Upper lobe of right lung (tissue), 1 donor: ENCODE measurements at regions not wholly inside any gene's neighbourhood (a gene's known extent, or its start where the extent isn't known, plus 50 kb on each side); places are given as distances from the start of the nearest gene placed in this dataset.

Source experiments
- ATAC-seq: fragments of 200-7000 bp; cut with Tn5 transposase; one replicate; pipeline ENCODE4 v1.9.1; 2020; ENCODE audit warnings: mild to moderate bottlenecking, moderate library complexity
- DNase-seq: peaks from one replicate; pipeline ENCODE4 v3.0.0-alpha.2; 2020
- H3K27ac ChIP-seq: fragments of 200-600 bp; one replicate; pipeline ENCODE4 v1.8.0; 2022
- H3K27me3 ChIP-seq: fragments of 200-600 bp; one replicate; pipeline ENCODE4 v1.8.0; 2022; ENCODE audit warnings: mild to moderate bottlenecking
- H3K36me3 ChIP-seq: fragments of 200-600 bp; one replicate; pipeline ENCODE4 v1.8.0; 2022
- H3K4me1 ChIP-seq: fragments of 200-600 bp; one replicate; pipeline ENCODE4 v1.8.0; 2022
- H3K4me3 ChIP-seq: fragments of 200-600 bp; one replicate; pipeline ENCODE4 v1.8.0; 2022; ENCODE audit warnings: mild to moderate bottlenecking
- H3K9me3 ChIP-seq: fragments of 200-600 bp; one replicate; pipeline ENCODE4 v1.8.0; 2022
- intact Hi-C: fragments of 100-400 bp; cut with DNase I; formaldehyde crosslinking; loops from one replicate; pipeline ENCODE4 v1.11.0; 2022
- TF ChIP-seq, protein P1 (sequence below): fragments of 200-600 bp; IDR thresholded peaks from one replicate; pipeline ENCODE4 v1.8.0; 2022; ENCODE audit warnings: antibody characterized with exemption
- donor health status: DM: no; HTN: yes; CAD: no; lungs with severe emphysema.

DNA sequence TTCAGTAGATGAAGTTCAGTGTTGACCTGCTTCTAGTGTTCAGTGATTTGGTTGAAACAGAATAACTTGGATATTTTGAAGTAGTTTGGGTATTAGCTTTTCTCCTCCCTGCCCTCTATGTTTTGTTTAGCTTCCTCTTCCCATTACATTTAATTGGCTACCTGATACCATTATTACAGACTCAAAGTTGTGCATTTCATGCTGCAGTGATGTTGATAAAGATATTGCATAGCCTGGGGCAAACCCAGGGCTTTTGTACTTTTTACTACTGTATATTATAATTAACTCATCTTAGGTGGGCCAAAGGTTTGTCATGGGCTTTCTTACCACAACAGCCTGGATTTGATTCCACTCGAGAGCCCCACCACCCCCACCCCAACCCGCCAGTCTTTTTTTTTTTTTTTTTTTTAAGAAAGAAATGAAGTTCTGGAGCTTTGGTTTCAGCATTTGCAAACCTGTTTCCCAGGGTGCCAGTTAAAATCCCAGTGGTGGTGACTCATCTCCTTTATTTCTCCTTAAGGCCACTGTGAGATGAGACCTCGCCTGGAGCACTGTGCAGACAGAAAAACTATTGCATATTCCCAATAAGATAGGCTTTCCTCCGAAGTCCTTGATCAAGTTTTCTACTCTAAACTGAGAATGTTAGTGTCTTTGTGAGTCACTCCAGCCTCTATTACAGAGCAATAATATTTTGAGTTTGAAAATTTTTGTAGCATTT is 393.7 kb upstream of the FANCL start:
- DNase-seq, result no peak
- intact Hi-C loops, result no loop called here
- Histone ChIP-seq H3K27ac (no peak overlapping the region), H3K27me3 (no peaks in the 10 kb centered on the region), H3K4me3 (no peak overlapping the region), H3K4me1 (no peaks in the 10 kb centered on the region), H3K36me3 (no peaks in the 10 kb centered on the region), H3K9me3 (no peaks in the 10 kb centered on the region)
- TF ChIP-seq, protein P1, sequence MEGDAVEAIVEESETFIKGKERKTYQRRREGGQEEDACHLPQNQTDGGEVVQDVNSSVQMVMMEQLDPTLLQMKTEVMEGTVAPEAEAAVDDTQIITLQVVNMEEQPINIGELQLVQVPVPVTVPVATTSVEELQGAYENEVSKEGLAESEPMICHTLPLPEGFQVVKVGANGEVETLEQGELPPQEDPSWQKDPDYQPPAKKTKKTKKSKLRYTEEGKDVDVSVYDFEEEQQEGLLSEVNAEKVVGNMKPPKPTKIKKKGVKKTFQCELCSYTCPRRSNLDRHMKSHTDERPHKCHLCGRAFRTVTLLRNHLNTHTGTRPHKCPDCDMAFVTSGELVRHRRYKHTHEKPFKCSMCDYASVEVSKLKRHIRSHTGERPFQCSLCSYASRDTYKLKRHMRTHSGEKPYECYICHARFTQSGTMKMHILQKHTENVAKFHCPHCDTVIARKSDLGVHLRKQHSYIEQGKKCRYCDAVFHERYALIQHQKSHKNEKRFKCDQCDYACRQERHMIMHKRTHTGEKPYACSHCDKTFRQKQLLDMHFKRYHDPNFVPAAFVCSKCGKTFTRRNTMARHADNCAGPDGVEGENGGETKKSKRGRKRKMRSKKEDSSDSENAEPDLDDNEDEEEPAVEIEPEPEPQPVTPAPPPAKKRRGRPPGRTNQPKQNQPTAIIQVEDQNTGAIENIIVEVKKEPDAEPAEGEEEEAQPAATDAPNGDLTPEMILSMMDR, result no peak
- no peak for ATAC-seq

DNA sequence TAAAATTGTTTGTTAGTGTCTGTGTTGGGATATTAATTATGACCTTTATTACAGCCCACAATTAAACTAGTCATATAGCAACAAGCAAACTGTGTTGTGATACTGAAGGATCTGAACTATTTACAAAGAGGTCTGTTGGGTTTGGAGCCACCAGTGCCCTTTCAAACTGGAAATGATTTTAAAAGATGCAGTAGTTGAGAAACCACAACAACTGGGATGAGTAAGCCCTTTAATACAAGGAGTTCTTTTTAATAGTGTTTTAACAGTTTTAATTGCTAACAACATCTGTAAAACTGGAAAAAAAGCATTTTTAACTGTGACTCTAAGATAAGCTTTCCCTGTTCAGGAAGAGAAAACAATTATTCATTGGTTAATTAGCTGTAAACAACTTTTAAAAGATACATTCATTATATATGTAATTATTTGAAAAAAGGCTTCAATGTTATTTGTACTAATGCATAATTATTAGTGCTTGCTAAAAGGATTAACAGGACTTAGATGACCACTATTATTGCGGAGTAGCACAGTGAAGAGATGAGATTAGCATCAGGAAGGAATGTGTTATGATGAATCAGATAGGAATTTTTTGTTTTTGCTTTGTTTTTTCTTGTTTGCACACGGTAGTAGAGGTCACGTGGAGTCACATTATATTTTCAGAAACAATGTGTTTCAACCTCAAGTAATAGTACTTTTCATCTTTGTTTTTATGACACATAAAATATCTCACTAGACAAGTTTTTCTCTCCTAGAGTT is 392.7 kb upstream of the FANCL start:
- DNase-seq (no peak), ATAC-seq (no peak)
- intact Hi-C loops, result no loop called here
- no peaks in the 10 kb centered on the region for H3K9me3 ChIP-seq
- H3K4me3 ChIP-seq, result no peak overlapping the region
- H3K27ac ChIP-seq, result no peak overlapping the region
- H3K36me3 ChIP-seq, result no peaks in the 10 kb centered on the region
- TF ChIP-seq, protein P1, result no peak
- no peaks in the 10 kb centered on the region for H3K27me3 ChIP-seq
- no peaks in the 10 kb centered on the region for H3K4me1 ChIP-seq

DNA sequence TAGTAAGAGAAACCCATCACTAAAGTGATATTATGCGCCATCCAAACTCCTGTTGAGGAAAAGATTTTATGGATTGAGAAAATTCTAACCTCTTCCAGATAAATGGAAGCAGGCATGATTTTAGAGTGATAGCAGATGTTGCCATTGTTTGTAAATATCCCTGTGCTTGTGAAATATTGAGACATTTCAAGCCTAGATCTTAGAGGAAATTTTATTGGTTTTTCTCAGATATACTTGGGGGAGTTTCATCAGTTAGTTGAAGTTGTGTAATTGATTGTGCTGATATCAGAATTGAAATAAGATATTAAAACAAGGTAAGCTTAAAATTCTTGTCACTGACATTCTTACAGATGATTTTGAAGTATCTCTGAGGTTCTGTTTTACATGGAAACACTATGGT is 390.9 kb upstream of the FANCL start:
- DNase-seq (no peak), ATAC-seq (no peak)
- intact Hi-C loops, result no loop called here
- Histone ChIP-seq H3K27ac (no peak overlapping the region), H3K4me3 (no peak overlapping the region), H3K9me3 (no peaks in the 10 kb centered on the region), H3K4me1 (no peaks in the 10 kb centered on the region), H3K36me3 (no peaks in the 10 kb centered on the region), H3K27me3 (no peaks in the 10 kb centered on the region)
- TF ChIP-seq, protein P1, result no peak

DNA sequence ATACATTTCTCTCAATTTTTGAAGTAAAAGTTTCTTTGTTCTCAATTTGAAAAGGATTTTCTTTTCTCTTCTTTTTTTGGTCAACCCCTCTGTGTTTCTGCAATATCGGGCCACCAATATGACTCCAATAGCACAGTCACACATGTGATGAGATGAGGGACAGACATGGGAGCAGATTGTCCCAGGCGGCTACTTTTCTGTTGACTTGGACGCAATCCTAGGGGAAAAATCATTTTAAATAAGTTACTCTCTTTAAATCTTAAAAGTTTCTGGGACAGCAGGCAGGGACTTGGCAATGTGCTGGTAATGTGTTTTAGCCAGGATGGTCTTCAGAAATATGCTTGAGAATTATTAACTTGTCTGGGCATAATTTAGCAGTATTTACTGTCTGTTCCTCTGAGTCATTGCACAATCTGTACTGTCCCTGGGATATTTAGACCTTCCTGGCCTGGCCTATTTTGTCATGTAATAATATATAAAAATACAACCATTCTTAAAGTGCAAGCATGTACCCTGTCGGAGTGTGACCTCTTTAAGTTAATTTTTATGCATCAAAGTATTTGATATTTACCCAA is 388.5 kb upstream of the FANCL start:
- no peak overlapping the region for H3K4me3 ChIP-seq
- intact Hi-C loops, result no loop called here
- H3K9me3 ChIP-seq, result no peaks in the 10 kb centered on the region
- no peaks in the 10 kb centered on the region for H3K36me3 ChIP-seq
- no peaks in the 10 kb centered on the region for H3K4me1 ChIP-seq
- TF ChIP-seq, protein P1, result no peak
- DNase-seq (no peak), ATAC-seq (no peak)
- H3K27me3 ChIP-seq, result no peaks in the 10 kb centered on the region
- no peak overlapping the region for H3K27ac ChIP-seq

DNA sequence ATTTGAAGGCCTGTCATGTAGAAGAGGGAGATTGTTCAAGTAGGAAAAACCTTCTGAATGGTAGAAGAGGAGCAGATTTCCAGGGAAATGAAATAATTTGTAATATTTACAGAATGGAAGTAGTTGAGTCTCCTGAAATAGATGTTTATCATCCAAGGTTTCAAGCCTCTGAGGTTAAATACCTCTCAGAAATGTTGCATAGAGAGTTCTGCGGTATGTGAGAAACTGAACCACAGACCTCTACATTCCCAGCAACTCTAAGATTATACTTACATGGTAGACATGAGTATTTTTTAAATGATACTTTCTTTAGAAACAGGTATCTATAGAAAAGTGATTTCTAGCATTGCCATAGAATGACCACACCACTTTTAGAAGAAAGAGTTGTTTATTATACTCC is 379.8 kb upstream of the FANCL start:
- Histone ChIP-seq H3K4me3 (no peak overlapping the region), H3K9me3 (no peaks in the 10 kb centered on the region), H3K4me1 (no peaks in the 10 kb centered on the region), H3K27ac (no peak overlapping the region), H3K36me3 (no peaks in the 10 kb centered on the region), H3K27me3 (no peaks in the 10 kb centered on the region)
- no peak for DNase-seq
- TF ChIP-seq, protein P1, result no peak
- intact Hi-C loops, result no loop called here
- no peak for ATAC-seq
